ENCODE measurements at regions not wholly inside any gene's neighbourhood (a gene's known extent, or its start where the extent isn't known, plus 50 kb on each side); places are given as distances from the start of the nearest gene placed in this dataset.

DNA sequence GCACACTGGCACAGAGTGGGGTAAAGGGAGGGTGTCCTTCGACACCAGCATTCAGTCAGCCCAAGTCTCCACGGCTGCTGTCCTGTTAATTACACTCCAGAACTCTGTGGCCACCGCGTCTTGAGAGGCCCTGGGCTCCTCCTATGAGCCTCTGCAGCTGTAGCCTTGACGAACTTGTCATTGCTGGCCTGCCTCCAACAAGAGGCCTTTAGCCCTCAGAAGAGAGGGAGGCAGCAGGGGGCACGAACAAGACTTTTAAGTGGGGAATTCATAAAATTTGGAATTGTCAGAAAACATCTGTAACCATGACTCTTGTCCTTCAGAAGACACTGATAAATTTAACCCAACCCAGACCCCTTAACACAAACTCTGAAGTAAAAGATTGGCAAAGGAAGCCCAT lies 241.9 kb downstream of the UQCRFS1 start:
- no peak for DNase-seq

DNA sequence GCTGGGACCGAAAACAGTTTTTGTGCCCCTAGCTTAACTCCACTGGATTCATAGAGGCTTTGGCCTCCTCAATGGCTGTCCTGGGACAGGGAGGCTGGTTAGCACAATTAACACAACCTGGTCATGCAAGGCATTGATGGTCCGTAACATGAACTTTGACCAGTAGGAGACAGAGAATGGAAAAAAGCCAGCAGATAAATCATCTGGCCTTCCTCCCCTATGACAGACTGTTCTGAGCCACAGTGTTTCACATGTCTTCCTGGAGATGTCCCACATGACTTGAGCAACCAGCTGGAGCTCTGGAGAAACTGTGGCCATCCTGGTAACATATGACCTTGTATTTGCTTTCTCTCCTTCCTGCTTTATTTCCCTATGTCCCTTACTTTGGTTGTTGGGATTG lies 244.2 kb downstream of the UQCRFS1 start:
- no peak for DNase-seq

DNA sequence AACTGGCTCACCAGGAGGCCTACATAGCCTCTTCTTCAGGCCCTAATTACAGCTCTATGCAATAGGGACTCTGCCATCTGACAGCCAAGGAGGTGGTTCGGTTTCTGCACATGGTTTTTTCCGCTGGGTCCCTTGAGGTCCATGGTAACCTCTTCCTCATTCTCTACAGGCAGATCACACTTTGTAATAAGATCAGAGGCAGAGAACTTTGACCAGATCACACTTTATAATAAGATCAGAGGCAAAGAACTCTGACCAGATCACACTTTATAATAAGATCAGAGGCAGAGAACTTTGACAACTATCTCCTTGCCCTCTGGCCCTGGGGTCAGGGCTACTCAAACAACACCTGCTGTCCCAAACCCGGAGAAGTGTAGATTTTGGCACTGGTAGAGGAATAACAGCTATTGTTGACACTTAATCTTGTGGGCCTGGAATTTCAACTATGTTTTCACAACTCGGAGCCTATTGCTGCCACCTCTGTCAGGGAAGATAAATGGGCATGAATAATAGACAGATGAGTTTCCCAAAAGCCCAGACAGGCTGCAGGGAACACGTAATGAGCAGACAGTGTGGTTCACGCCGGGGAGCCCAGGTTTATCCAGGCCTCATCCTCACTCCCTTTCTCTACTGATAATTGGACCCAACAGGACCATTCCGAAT lies 246.1 kb downstream of the UQCRFS1 start:
- no peak for DNase-seq

DNA sequence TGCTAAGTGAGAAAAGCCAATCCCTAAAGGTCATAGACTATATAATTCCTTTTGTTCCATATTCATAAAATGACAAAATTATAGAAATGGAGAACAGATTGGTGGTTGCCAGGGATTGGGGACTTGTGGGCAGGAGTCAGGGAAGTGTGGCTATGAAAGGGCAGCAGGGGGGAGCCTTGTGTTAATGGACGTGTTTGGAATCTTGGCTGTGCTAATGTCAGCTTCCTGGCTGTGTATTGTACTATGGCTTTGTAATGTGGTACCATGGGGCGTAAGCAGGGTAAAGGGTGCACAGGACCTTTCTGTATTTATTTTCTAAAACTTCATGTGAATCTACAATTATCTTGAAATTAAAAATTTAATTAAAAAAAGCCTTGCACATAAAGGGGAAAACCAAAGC lies 248.5 kb downstream of the UQCRFS1 start:
- DNase-seq = no peak

DNA sequence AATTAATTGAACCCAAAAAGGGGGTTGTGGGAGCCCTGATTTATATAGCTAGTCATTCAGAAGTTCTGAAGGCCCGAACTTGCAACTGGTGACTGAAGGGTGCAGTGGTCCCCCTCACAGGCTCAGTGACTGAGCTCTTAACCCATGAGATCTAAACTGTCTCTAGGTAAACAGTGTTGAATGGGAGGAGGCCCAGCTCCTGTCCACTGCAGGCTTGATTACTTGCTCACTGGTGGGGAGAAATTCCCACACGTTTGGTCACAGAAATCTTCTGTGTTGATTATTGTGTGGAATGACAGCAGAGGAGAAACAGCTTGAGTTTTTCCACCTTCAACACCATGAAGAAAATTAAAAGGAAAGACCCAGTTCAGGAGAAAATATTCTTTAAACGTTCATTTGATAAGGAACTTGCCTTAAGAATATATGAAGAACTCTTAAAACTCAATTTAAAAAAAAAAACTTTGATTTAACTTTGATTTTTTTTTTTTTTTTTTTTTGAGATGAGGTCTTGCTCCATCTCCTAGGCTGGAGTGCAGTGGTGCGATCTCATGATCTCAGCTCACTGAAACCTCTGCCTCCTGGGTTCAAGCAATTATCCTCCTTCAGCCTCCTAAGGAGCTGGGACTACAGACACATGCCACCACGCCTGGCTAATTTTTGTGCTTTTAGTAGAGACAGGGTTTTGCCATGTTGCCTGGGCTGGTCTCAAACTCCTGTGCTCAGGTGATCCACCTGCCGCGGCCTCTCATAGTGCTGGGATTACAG lies 249.3 kb downstream of the UQCRFS1 start:
- no peak for DNase-seq

DNA sequence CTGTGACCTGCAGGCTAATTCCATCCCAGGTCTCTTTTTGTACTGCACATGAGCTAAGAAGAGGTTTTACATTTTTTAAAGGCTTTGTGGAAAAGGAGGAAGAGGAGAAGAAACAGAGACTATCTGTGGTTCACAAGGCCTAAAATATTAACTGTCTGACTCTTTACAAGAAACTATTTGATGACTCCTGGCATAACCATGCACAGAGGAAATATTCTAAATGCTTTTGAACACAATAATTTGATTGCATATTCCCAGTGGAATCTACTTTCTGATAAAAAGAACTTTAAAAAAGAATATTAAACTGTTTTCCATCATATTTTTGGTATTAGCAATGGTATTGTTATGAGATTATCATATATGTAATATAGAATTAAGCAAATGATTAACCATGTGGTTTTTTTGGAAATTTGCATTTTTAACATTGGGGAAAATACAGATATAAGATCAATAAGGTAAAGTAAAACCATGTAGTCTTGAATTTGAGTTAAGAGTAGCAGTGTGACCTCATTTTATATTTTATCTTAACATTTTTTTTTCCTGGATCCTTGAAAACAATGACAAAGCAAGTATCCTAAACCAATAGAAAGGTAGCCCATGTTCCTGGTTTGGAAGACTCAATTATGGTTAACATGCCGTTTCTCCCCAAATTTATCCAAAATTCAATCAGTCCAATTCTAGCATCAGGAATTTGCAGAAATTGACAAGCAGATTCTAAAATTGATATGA lies 251.0 kb downstream of the UQCRFS1 start:
- no peak for DNase-seq

- no peak for DNase-seq
Measured at GRCh38 chr19:28960986-28961705, 251.8 kb downstream of the UQCRFS1 start.

DNA sequence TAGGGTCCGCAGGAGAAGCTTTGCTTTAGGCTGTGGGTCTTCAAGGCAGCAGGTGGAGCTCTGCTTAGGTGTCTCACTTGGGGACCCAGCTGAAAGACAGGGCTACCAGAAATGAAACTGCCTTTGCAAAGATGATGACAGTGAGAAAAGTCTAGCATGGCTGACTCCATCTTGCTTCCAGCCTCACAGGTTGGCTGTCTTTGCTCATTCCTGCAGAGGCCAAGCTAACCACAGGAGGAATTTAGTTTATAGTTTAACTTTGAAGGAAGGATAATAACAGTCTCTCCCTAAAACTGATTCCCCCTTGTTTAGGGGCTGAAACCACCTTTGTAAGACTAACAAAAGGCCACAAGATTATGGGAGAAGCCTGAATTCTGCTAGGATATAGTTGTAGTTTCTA lies 252.4 kb downstream of the UQCRFS1 start:
- no peak for DNase-seq

DNA sequence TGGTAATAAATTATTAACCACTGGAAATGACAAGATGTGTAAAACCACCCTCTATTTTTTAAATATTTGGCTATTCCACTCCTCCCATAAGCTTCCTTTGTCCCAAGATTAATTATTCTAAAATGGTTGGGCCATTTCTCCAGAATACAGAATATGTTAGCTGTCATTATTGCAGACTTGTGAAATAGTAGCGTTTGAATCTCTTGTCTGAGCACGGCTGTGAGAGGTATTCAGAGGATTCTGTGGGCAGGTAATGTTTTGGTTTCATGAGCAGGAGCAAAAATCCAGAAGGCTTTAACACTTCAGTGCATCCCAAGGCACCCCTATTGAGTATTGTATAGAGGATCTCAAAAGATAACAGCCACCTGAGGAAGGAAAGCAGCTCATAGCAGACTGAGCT lies 256.0 kb downstream of the UQCRFS1 start:
- DNase-seq = no peak

DNA sequence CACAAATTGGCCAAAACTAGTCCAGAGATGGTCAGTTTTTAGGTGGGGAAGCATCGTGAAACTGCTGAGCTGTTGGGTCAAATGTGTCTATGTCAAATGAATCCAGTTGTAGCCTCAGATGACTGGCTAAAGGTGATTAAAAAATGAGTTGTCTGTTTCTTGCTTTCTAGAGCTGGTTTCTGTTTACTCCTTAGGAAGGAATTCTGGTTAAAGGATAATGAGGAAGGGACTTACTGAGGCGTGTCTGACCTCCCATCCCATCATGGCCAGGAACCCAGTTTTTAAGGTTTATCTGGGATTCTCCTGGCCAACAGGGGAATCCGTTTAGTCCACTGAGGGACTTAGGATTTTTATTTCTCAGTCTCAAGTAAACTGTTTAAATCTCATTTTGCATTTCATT lies 256.5 kb downstream of the UQCRFS1 start:
- DNase-seq = no peak

- DNase-seq = no peak
Measured at GRCh38 chr19:28949535-28949934, 263.4 kb downstream of the UQCRFS1 start.

DNA sequence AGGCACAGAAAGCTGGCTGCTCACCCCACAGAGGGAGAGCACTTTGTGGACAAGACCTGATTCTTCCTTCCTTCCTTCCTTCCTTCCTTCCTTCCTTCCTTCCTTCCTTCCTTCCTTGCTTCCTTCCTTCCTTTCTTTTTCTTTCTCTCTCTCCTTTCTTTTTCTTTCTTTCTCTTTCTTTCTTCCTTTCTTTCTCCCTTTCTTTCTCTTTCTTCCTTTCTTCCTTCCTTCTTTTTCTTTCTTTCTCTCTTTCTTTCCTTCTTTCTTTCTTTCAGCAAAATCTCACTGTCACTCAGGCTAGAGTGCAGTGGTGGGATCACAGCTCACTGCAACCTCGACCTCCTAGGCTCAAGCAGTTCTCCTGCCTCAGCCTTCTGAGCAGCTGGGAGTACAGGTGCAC lies 263.9 kb downstream of the UQCRFS1 start:
- DNase-seq = no peak

DNA sequence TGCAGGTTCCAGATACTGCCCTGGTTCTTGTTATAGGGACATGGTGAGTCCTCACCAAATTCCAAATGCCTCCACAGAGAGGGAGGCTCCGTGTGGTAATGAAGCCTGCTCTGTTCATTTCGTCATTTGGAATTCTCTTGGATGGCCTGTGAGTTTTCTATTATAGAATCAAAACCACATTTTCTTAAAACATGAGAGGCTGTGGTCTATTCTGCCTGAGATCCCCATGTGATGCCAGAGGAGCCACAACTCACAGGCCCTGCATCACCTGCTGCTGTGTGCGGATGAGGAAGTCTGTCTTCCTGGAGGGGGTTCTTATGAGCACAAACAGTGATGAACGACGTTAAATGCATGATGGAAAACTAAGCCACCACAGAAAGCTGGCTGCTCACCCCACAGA lies 264.4 kb downstream of the UQCRFS1 start:
- DNase-seq = no peak

DNA sequence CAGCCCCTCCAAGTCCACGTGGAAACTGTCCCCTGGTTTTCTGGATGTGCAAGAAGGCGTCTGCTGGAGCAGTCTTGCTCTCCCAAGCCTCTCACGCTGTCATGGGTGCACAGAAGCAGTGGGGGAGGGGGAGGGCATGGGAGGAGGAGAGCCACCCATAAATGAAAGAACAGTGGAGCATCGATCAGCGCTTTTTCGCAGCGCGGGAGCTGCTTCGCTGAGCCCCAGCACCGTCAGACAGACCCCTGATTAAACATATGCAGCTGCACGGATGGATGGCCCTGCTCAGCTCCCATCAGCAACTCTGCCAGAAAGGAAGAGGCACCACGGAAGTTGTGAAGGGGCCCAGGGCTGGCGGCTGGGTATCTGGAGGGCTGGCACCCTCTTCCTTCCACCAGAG lies 264.9 kb downstream of the UQCRFS1 start:
- no peak for DNase-seq

GRCh38 chr19:28943651-28944050 lies 269.3 kb downstream of the UQCRFS1 start:
- DNase-seq = no peak

GRCh38 chr19:28941833-28942232 lies 271.1 kb downstream of the UQCRFS1 start:
- DNase-seq = no peak

- DNase-seq = no peak
Measured at GRCh38 chr19:28940751-28941500, 272.0 kb downstream of the UQCRFS1 start.

DNA sequence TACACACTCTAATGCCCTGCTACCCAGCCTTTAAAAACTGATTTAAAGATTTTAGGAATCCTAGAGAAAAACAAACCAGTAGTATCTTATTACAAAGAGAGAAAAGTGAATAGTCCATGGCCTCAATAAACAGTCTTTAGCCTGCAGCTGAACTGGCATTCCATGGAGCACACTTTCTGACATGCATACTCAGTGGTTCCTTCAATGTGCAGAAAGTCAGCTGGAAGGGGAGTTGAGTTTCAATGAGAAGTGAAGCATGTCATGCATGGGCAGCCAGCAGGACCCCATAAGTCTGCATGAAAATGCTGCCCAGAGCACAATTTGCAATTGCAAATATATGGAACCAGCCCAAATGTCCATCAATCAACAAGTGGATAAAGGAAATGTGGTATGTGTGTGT lies 273.7 kb downstream of the UQCRFS1 start:
- no peak for DNase-seq

GRCh38 chr19:28936001-28936400 lies 276.9 kb downstream of the UQCRFS1 start:
- DNase-seq = no peak

- no peak for DNase-seq
Measured at GRCh38 chr19:28934631-28935030, 278.3 kb downstream of the UQCRFS1 start.

- no peak for DNase-seq
Measured at GRCh38 chr19:28933039-28933438, 279.9 kb downstream of the UQCRFS1 start.

DNA sequence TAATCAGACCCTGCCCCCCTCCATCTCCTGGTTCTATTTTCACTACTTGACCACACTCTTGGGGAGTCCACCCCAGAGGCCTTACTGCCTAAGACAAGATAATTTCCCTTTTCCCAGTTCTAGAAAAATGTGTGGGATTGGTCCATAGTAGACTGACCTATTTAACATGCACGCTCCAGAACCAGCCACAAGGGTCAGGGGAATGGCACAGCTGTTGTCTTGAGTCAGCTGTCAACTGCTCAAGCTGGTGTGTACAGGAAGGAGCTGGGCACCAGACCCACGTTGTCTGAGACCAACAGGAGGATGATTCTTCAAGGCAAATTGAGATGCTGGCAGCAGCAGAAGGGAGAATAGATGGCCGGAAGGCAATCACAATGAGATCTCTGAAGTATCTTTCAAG lies 280.5 kb downstream of the UQCRFS1 start:
- no peak for DNase-seq

DNA sequence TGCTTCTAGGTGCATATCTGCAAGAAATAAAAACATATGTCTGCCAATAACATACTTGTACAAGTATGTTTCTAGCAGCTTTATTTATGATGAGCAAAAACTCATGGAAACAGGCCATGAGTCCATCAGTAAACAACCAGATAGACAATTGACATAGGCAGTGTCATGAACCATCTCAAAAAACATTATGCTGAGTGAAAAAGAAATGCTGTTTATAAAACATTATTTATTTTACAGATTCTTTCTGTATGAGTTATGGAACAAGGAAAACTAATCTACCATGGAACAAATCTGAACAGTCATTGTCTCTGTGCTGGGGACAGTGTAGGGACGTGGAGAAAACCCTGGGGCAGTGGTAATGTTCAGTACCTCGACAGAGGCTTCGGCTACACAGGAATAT lies 283.9 kb downstream of the UQCRFS1 start:
- no peak for DNase-seq

Measured in NCI-H2081 treated with DMSO at 0.1 percent for 48 hours (cell line).